GM18909 (cell line): ENCODE measurements at regions not wholly inside any gene's neighbourhood (a gene's known extent, or its start where the extent isn't known, plus 50 kb on each side); places are given as distances from the start of the nearest gene placed in this dataset.

Source experiments
- ATAC-seq: cut with Tn5 transposase; IDR thresholded peaks from one replicate; pipeline ENCODE4 v1.9.1; 2021; ENCODE audit warnings: mild to moderate bottlenecking; ENCODE audit not compliant: unreplicated experiment, poor library complexity

GRCh38 chr17:79524213-79525187 lies 86.4 kb downstream of the RBFOX3 start:
- ATAC-seq: no peak

DNA sequence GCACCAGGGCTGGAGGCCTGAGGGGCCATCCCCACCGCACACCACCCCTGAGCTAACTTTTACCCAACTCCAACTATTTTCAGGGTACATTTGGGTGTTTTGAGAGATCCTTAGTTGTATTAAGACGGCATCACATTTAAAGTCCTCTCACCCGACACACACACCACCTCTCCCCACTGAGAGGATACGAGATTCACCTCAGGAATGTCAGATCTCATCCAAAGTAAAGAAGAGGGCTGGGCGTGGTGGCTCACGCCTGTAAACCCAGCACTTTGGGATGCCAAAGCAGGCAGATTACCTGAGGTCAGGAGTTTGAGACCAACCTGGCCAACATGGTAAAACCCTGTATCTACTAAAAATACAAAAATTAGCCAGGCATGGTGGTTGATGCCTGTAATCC lies 88.4 kb downstream of the RBFOX3 start:
- no peak for ATAC-seq

- no peak for ATAC-seq
These were observed 89.6 kb downstream of the RBFOX3 start for GRCh38 chr17:79521225-79521624.

GRCh38 chr17:79520167-79521165 lies 90.4 kb downstream of the RBFOX3 start:
- no peak for ATAC-seq

- no peak for ATAC-seq
These were observed 91.2 kb downstream of the RBFOX3 start for GRCh38 chr17:79519601-79520000.

GRCh38 chr17:79518585-79519523 lies 92.0 kb downstream of the RBFOX3 start:
- no peak for ATAC-seq

GRCh38 chr17:79517827-79518584 lies 92.8 kb downstream of the RBFOX3 start:
- no peak for ATAC-seq

GRCh38 chr17:79515646-79516571 lies 94.9 kb downstream of the RBFOX3 start:
- ATAC-seq: no peak

- no peak for ATAC-seq
These were observed 95.7 kb downstream of the RBFOX3 start for GRCh38 chr17:79515110-79515509.

- no peak for ATAC-seq
These were observed 96.9 kb downstream of the RBFOX3 start for GRCh38 chr17:79513820-79514535.

GRCh38 chr17:79513206-79513605 lies 97.6 kb downstream of the RBFOX3 start:
- no peak for ATAC-seq

DNA sequence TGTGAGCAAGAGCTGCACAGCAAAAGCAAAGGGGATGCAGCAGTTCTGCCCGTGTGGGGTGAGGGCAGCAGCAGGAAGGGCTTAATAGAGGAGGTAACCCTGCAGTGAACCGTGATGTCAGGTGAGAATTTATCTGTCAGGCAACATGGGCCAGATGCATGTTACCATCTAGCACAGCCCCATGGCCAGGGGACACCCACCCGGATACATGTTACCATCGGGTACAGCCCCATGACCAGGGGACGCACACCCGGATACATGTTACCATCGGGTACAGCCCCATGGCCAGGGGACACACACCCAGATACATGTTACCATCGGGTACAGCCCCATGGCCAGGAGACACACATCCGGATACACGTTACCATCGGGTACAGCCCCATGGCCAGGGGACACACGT lies 99.4 kb downstream of the RBFOX3 start:
- no peak for ATAC-seq

- no peak for ATAC-seq
These were observed 100.8 kb downstream of the RBFOX3 start for GRCh38 chr17:79510071-79510470.

GRCh38 chr17:79509490-79509889 lies 101.4 kb downstream of the RBFOX3 start:
- ATAC-seq: no peak

- no peak for ATAC-seq
These were observed 101.8 kb downstream of the RBFOX3 start for GRCh38 chr17:79509008-79509407.

DNA sequence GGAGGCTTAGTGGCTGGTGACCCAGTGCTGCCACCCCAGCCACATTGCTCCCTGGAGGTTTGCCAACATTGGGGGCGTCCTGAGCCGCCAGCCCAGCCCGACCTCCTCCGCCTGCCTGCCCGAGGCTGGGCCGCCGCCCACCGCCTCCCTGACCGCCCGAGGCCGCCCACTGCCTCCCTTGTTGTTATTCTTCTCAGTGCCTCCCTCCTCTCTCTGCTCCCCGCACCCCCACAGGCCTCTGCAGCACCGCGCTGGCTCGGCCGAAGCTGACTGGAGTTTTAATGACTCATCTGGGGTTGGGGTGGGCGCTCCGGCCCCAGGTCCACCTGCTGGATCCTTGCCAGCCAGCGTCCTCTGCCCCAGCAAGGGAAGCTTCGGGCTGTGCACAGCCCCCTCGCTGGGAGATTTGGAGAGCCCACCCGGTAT lies 102.5 kb downstream of the RBFOX3 start:
- ATAC-seq: no peak

GRCh38 chr17:79506955-79507354 lies 103.9 kb downstream of the RBFOX3 start:
- ATAC-seq: no peak
